GM19463 (cell line): ENCODE measurements at regions not wholly inside any gene's neighbourhood (a gene's known extent, or its start where the extent isn't known, plus 50 kb on each side); places are given as distances from the start of the nearest gene placed in this dataset.

ENCODE experiments used
- ATAC-seq: cut with Tn5 transposase; IDR thresholded peaks from one replicate; pipeline ENCODE4 v1.9.1; 2021; ENCODE audit warnings: mild to moderate bottlenecking, moderate library complexity; ENCODE audit not compliant: unreplicated experiment

DNA sequence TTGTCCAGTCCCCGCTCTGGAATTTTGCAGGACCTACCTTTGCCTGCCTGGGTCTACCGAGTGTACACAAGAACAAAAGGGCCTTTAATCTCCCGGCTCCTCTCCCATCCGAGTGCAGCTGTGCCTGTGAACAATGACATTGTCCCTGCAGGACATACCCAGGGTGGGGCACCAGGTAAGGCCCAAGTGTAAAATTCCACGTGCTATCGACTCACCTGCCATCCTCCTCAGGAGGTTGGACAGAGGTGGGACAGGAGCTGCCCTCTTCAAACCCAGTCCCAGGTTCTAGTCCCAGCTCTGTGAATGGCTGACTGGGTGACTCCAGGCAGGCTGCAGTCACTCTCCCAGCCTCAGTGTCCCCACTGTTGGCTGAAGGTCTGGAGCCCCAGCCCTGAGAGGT lies 159.6 kb upstream of the ALDH1B1 start:
- no peak for ATAC-seq

- ATAC-seq: no peak
These were observed 160.6 kb upstream of the SHB start for GRCh38 chr9:38229504-38230155.

- ATAC-seq: no peak
These were observed 160.1 kb upstream of the SHB start for GRCh38 chr9:38229104-38229500.

- ATAC-seq: no peak
These were observed 159.5 kb upstream of the SHB start for GRCh38 chr9:38228331-38229103.

GRCh38 chr9:38227656-38228055 lies 158.6 kb upstream of the SHB start:
- no peak for ATAC-seq

DNA sequence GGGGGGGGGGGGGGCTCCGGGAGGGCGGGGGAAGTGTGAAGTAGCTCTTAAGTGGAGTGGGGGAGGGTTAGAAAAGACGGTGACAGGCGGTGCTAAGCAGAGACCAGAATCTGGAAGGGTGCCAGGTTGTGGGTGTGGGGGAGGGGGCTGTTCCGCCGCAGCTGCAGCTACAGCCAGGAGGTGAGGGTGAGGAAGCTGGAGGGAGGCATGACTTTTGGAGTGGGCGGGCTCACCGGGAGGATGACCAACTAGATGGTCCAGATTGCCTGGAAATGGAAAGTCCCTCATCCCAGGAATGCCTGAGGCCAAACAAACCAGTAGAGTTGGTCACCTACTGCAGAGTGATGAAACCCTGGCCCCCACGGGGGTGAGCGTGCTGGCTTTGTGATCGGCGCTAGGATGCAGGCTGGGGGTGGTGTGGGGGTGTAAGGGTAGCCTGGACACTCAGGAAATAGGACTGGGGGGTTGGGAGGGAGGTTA lies 158.1 kb upstream of the SHB start:
- ATAC-seq: peak; percentile 82

- peak; percentile 8 for ATAC-seq
These were observed 157.5 kb upstream of the SHB start for GRCh38 chr9:38226491-38226951.

DNA sequence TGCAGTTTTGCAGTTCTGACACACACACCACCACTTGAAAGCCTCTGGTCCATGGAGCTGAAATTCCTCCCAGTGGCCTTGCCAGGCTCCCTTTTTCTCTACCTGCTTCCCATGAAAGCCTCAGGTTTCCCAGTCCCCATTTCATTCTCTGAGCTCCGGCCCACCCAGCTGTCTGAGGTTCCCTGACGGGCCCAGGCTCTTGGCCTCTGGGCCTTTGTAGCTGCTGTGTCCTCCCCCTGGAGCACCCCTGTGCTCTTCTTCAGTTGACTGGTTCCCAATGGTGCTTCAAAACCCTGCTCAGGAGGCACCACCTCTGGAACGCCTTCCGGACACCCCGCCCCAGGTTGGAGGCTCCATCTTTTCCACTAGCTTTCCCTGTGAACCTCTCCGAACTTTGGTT lies 155.9 kb upstream of the SHB start:
- ATAC-seq: no peak

DNA sequence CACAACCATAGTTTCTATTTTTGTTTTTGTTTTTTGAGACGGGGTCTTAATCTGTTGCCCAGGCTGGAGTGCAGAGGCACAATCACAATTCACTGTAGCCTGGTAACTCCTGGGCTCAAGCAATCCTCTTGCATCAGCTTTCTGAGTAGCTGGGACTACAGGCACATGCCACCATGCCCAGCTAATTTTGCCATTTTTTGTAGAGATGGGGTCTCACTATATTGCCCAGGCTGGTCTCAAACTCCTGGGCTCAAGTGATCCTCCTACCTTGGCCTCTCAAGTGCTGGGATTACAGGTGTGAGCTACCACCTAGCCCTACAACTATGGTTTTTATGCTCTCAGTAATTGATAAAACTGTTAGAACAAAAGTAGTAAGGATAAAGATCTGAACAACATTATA lies 147.5 kb upstream of the SHB start:
- ATAC-seq: no peak

- ATAC-seq: no peak
These were observed 146.4 kb upstream of the SHB start for GRCh38 chr9:38215465-38215864.

GRCh38 chr9:38214432-38214831 lies 145.4 kb upstream of the SHB start:
- ATAC-seq: no peak

GRCh38 chr9:38213631-38214299 lies 144.7 kb upstream of the SHB start:
- no peak for ATAC-seq

GRCh38 chr9:38212016-38212415 lies 143.0 kb upstream of the SHB start:
- ATAC-seq: no peak

- no peak for ATAC-seq
These were observed 142.0 kb upstream of the SHB start for GRCh38 chr9:38211002-38211401.

DNA sequence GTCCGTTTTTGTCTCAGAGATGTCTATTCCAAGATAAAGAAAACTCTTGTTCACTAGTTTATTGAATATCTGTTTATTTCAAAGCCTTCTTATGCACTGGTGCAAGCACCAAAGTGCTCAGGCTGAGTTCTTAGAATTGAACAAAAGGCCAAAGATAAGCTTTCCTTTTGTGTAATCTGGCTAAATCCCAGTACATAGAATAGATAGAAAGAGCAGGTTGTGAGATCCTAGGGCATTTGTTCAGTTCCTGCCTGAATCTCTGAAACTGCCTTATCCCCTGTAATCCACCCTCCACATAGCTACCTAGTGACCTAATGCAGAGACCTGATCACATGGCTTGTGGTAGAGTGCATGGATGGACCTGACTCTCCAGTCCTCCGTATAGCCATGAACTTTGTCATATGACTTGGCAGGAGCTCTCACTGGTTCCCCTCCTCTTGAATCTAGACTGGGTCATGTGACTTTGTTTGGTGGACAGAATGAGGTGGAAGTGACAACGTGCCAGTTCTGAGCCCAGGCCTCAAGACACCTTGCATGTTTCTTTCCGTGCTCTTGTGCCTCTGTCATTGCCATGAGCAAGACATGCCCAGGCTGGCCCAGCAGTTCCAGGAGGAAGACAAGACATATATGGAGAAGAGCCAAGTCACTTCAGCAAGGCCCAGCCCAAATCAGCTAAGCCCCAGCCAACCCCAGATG lies 139.3 kb upstream of the SHB start:
- ATAC-seq: no peak

- no peak for ATAC-seq
These were observed 138.3 kb upstream of the SHB start for GRCh38 chr9:38207247-38207778.

DNA sequence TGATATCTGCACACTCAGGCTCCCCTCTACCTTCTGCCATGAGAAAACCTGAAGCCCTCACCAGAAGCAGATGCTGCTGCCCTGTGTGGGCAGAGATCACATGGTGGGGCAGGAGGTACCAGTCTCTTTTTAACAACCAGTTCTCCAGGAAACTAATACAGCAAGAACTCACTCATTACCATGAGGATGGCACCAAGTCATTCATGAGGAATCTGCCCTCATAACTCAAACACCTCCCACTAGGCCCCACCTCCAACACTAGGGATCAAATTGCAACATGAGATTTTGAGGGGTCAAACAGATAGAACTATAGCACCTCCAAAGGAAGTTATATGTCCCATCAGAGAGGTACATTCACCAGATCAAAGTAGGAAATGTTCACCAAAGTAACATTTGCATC lies 136.3 kb upstream of the SHB start:
- ATAC-seq: no peak

GRCh38 chr9:38202336-38202938 lies 133.4 kb upstream of the SHB start:
- no peak for ATAC-seq

GRCh38 chr9:38201844-38202243 lies 132.8 kb upstream of the SHB start:
- no peak for ATAC-seq

DNA sequence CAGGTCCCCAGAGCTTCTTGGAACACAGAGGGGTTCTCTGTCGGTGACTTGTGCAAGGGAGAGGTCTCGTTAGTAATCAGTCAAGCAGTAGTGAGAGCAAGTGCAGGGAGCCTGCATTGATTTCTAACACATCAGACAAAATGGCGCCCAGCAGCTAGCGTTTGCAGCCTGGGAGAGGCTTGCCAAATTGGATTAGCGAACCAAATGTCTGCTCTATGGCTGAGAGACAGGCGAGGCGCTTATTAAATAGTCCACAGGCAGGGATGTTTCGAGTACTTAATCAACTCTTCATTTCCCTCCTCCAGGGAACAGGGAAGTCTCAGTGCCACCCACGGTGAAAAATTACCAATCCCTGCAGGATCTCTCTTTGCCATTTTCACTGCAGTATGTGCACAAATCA lies 131.4 kb upstream of the SHB start:
- no peak for ATAC-seq

DNA sequence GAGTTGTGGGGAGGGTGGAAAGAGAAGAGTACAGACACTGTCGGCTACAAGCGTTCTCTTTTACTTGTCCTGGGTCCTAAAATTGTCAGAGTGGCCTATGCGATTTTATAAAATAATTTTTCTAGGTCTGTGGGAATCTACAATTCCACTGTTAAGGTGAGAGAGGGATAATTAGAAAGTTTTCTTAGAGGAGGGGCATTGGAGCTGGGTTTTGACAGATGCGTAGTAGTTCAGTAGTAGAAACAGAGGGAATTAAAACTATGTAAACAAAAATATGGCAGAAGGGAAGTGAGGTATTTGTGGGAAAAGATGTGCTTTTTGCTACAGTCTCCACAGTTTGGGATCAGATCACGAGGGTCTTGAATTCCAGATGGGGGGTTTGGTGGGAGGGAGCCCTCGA lies 129.1 kb upstream of the SHB start:
- no peak for ATAC-seq
